ENCODE measurements at regions not wholly inside any gene's neighbourhood (a gene's known extent, or its start where the extent isn't known, plus 50 kb on each side); places are given as distances from the start of the nearest gene placed in this dataset.

GRCh38 chr13:80906860-80907259 lies 565.9 kb upstream of the SPRY2 start:
- no peak for TF ChIP-seq CTCF (IDR thresholded peaks at IDR 0.05)
- TF ChIP-seq EZH2 (IDR thresholded peaks at IDR 0.05; ENCODE audit: borderline replicate concordance, insufficient read depth, low read depth, low read length, poor library complexity, severe bottlenecking): no peak
- POLR2A ChIA-PET: no interaction called here
- intact Hi-C loops (cut with micrococcal nuclease): no loop called here
- Mint-ChIP-seq H3K9me3 (ENCODE audit: insufficient read depth) (no peaks in the 10 kb centered on the region), H3K27ac (no peak overlapping the region), H3K4me3 (no peak overlapping the region), H3K27me3 (no peaks in the 10 kb centered on the region), H3K4me1 (no peaks in the 10 kb centered on the region)
- no peaks in the 10 kb centered on the region for H3K79me2 ChIP-seq (ENCODE audit: control insufficient read depth, insufficient read depth, low read length)
- H3K4me1 ChIP-seq (ENCODE audit: control insufficient read depth in 2 of 2, insufficient read depth in 2 of 2, low read length in 2 of 2): no peaks in the 10 kb centered on the region
- CTCF ChIA-PET: interaction anchor here (0.7 kb wide), 1 partner anchor 18 kb away, joined by 3 read pairs; no protein-coding TSS in a partner anchor
- 100% methylated on average over 1 of the region's 2 CpGs for WGBS (ENCODE audit: insufficient coverage)
- H3K4me3 ChIP-seq (ENCODE audit: control extremely low read depth in 1 of 5, extremely low read depth in 1 of 5, insufficient read depth in 1 of 5, low read depth in 2 of 5, low read length in 4 of 5): no peak overlapping the region
- no peak overlapping the region for H2AFZ ChIP-seq (ENCODE audit: insufficient read depth, low read depth, low read length, poor library complexity, severe bottlenecking)
- H3K36me3 ChIP-seq (replicated peaks in 1 of 2; ENCODE audit: control extremely low read depth in 1 of 2, control insufficient read depth in 1 of 2, extremely low read depth in 1 of 2, insufficient read depth in 2 of 2, low read length in 1 of 2): no peaks in the 10 kb centered on the region
- H3K9me3 ChIP-seq (ENCODE audit: control extremely low read depth in 1 of 3, control insufficient read depth in 2 of 3, insufficient read depth in 1 of 3, low read length in 2 of 3): peaks cover 0 to 5% (median 0%) of the 10 kb centered on the region in 3 donors
- H3K27me3 ChIP-seq (replicated peaks in 1 of 4; ENCODE audit: control extremely low read depth in 1 of 4, control insufficient read depth in 3 of 4, insufficient read depth in 4 of 4, low read length in 3 of 4): no peaks in the 10 kb centered on the region
- DNase-seq (no peak), ATAC-seq (ENCODE audit: low read depth) (no peak)
- H3K9ac ChIP-seq (ENCODE audit: low read length): no peak overlapping the region
- no peak overlapping the region for H3K4me2 ChIP-seq (replicated peaks; ENCODE audit: low read depth, low read length, poor library complexity, severe bottlenecking)
- no peak overlapping the region for H3K27ac ChIP-seq (ENCODE audit: low read length in 2 of 2)
- no peaks in the 10 kb centered on the region for H4K20me1 ChIP-seq (ENCODE audit: control insufficient read depth, insufficient read depth, low read length, poor library complexity, severe bottlenecking)

GRCh38 chr13:80904386-80904785 lies 563.5 kb upstream of the SPRY2 start:
- Mint-ChIP-seq H3K4me1 (no peaks in the 10 kb centered on the region), H3K9me3 (ENCODE audit: insufficient read depth) (no peaks in the 10 kb centered on the region), H3K4me3 (no peak overlapping the region), H3K27me3 (no peaks in the 10 kb centered on the region), H3K27ac (no peak overlapping the region)
- Histone ChIP-seq H3K4me2 (replicated peaks; ENCODE audit: low read depth, low read length, poor library complexity, severe bottlenecking) (no peak overlapping the region), H3K79me2 (ENCODE audit: control insufficient read depth, insufficient read depth, low read length) (no peaks in the 10 kb centered on the region), H3K9ac (ENCODE audit: low read length) (no peak overlapping the region), H4K20me1 (ENCODE audit: control insufficient read depth, insufficient read depth, low read length, poor library complexity, severe bottlenecking) (no peaks in the 10 kb centered on the region), H3K9me3 (ENCODE audit: control extremely low read depth in 1 of 3, control insufficient read depth in 2 of 3, insufficient read depth in 1 of 3, low read length in 2 of 3) (peaks cover 0 to under 1% (median 0%) of the 10 kb centered on the region in 3 donors), H3K36me3 (replicated peaks in 1 of 2; ENCODE audit: control extremely low read depth in 1 of 2, control insufficient read depth in 1 of 2, extremely low read depth in 1 of 2, insufficient read depth in 2 of 2, low read length in 1 of 2) (no peaks in the 10 kb centered on the region), H3K27ac (ENCODE audit: low read length in 2 of 2) (no peak overlapping the region), H2AFZ (ENCODE audit: insufficient read depth, low read depth, low read length, poor library complexity, severe bottlenecking) (no peak overlapping the region), H3K27me3 (replicated peaks in 1 of 4; ENCODE audit: control extremely low read depth in 1 of 4, control insufficient read depth in 3 of 4, insufficient read depth in 4 of 4, low read length in 3 of 4) (no peaks in the 10 kb centered on the region), H3K4me1 (ENCODE audit: control insufficient read depth in 2 of 2, insufficient read depth in 2 of 2, low read length in 2 of 2) (no peaks in the 10 kb centered on the region), H3K4me3 (ENCODE audit: control extremely low read depth in 1 of 5, extremely low read depth in 1 of 5, insufficient read depth in 1 of 5, low read depth in 2 of 5, low read length in 4 of 5) (no peak overlapping the region)
- intact Hi-C loops (cut with micrococcal nuclease): no loop called here
- TF ChIP-seq CTCF (IDR thresholded peaks at IDR 0.05) (no peak), EZH2 (IDR thresholded peaks at IDR 0.05; ENCODE audit: borderline replicate concordance, insufficient read depth, low read depth, low read length, poor library complexity, severe bottlenecking) (no peak)
- DNase-seq (no peak), ATAC-seq (ENCODE audit: low read depth) (no peak)
- ChIA-PET CTCF (no interaction called here), POLR2A (no interaction called here)
- WGBS (ENCODE audit: insufficient coverage): no CpG with 5 or more reads among the region's 1 CpG
